Adrenal gland (tissue), 5 donors: ENCODE measurements at regions not wholly inside any gene's neighbourhood (a gene's known extent, or its start where the extent isn't known, plus 50 kb on each side); places are given as distances from the start of the nearest gene placed in this dataset.

Experiments
- CTCF ChIP-seq, 6 experiments: fragments of 450-650 bp in 4 of 6; fragments of 200-600 bp in 2 of 6; sonication (generic) in 1 of 6; IDR thresholded peaks; 1 replicate in 5 of 6; 2 replicates in 1 of 6; pipeline versions ENCODE4 v1.5.1 to v1.8.0; 2016 to 2021; ENCODE audit warnings: antibody characterized with exemption in 6 of 6, mild to moderate bottlenecking in 2 of 6, moderate library complexity in 1 of 6
- POLR2A ChIP-seq, 2 donors: fragments of 450-650 bp; IDR thresholded peaks; one replicate each; pipeline ENCODE4 v1.6.1; 2017; ENCODE audit warnings: antibody characterized with exemption in 2 of 2, mild to moderate bottlenecking in 2 of 2, moderate library complexity in 1 of 2
- donor health status: DM: no; HTN: no; CAD: no.

- no peak for TF ChIP-seq CTCF (IDR thresholded peaks at IDR 0.05)
- TF ChIP-seq POLR2A (IDR thresholded peaks at IDR 0.05): no peak
Observed at GRCh38 chr3:84184937-84185336, 773.9 kb upstream of the CADM2 start.
